Stimulated activated CD8-positive, alpha-beta memory T cell treated with anti-CD3 and anti-CD28 coated beads, Interleukin-15, amount 100 ng/mL, for 1 hour (primary cell): ENCODE measurements at regions not wholly inside any gene's neighbourhood (a gene's known extent, or its start where the extent isn't known, plus 50 kb on each side); places are given as distances from the start of the nearest gene placed in this dataset.

Experiments
- DNase-seq: peaks from one replicate; pipeline ENCODE4 v3.0.0-alpha.2; 2020; ENCODE audit warnings: low read depth

DNA sequence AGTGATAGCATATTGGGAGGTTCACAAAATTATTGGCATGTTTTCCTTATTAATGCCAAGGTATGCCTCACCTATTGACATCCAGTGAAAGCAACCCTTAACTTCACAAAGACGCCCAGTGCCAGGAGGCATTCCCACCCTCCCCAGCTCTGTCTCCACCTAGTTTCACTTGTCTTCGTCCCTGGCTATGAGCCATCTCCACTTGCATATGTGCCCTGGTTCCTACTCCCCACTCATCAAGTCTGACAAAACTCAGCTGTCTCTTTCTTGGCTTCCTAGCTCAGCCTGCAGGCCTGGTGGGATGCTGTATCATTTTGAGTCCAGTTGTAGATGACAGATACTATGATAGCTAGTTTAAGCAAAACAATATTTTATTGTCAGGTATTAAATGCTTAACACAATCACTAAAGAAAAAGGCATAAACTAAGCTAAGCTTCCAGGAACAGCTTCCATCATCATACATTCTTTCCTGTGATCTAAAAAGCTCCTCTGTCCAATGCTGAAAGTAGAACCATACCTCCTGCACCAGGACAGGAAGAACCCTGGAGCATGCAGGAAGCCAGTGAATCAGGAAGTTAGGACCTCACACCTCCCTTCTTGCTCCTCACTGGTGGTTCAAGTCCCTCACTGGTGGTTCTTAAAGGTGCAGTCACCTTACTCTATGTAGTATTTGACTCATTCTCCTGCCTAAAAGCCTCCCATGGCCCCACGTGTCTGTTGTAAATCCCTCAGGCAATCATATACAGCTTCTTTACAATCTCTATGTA lies 410.3 kb upstream of the RASGEF1B start:
- no peak for DNase-seq

DNA sequence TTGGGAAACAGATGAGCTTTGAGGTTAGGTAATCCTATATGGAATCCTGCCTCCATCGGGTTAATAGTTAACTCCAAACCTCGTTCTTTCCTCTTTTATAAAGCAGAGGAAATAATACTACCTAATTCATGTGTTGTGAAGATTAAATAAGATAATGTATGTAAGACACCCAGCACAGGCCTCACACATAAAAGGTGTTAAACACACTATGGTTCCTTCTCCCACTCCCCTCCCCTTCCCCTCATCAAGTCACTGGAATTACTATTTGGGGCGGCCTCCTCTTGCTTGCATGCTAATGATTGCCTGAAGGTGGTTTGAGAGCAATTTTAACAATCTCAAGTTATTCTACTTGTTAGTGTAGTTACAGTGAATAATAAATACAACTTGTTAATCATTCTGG lies 404.4 kb upstream of the RASGEF1B start:
- no peak for DNase-seq

DNA sequence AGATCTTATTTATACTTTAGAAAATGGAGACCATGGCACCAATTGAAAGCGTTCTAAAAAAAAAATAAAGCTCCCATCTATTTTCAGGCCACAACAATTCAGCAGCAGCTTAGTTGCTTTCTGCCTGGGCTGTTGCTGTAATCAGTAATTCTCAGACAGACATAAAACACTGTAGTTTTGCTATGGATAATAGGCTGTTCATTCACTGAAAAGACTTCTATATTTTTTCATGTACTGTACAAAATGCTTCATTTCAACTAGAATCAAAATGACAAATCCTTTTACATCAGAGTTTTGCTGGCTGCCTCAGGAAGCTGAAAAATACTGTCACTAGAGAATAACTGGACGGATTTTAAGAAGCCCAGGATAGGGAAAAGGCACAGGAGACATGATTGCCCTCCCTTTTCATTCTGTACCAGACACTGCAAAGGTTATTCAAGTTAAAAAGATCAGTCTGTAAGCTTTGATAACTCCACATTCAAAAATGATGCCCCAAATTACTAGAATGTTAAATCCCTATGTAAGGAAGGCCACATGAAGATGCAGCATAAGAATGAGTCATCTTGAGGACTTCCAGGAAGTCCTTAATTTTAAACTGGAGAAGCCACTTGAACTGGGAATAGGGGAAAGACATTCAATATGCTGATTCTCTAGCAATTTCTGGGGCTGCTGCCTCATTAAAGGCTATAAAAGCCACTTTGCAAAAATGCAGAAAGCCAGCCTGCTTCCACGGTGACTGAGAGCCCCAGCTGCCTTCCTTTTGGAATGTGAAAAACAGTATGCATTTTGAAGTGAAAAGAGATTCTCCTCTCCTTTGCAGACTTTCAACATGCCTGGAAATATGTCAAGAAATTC lies 403.2 kb upstream of the RASGEF1B start:
- no peak for DNase-seq

DNA sequence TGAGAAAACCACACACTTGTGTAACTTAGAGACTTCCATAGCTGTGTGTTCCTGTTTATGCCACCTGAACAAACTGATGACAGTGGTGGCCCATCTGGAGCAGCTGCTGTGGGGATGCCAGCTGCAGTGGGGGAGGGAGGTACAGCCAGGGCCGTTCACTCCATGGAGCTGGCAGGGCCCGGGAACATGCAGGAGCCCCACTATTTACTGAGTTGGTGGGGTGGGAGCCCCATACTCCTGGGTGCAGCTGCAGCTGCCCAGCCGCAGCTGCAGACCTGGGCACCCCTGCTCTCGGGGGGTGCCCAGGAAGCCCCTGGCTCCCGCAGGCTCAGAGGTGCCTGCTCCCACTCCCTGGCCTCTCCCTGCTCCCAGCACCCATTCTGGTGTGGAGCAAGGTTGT lies 398.6 kb upstream of the RASGEF1B start:
- no peak for DNase-seq

DNA sequence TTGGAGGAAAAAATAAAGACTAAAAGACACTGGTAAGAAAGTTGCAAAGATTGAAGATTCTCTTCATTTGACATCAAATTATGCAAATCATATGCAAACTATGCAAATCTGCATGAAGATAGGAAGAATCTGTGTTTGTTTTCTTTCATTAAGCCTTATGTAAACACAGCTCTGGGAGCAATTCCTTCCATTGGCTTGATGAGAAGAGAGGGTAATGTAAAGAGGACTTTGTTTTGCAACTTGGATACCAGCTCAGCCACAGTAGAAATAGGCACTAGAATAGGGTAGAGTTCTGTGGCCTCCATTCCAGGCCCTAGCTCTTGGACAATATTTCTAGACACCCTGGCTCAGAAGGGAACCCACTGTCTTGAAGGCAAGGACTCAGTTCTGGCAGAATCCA lies 388.4 kb upstream of the RASGEF1B start:
- DNase-seq = no peak

DNA sequence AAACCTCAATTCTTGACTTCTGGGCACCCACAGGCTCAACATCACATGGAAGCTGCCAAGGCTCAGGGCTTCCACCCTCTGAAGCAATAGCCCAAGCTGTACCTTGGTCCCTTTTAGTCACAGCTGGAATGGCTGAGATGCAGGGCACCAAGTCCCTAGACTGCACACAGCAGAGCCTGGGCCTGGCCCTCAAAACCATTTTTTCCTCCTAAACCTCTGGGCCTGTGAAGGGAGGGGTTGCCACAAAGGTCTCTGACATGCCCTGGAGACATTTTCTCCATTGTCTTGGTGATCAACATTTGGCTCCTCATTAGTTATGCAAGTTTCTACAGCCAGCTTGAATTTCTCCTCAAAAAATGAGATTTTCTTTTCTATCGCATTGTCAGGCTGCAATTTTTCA lies 382.7 kb upstream of the RASGEF1B start:
- no peak for DNase-seq

DNA sequence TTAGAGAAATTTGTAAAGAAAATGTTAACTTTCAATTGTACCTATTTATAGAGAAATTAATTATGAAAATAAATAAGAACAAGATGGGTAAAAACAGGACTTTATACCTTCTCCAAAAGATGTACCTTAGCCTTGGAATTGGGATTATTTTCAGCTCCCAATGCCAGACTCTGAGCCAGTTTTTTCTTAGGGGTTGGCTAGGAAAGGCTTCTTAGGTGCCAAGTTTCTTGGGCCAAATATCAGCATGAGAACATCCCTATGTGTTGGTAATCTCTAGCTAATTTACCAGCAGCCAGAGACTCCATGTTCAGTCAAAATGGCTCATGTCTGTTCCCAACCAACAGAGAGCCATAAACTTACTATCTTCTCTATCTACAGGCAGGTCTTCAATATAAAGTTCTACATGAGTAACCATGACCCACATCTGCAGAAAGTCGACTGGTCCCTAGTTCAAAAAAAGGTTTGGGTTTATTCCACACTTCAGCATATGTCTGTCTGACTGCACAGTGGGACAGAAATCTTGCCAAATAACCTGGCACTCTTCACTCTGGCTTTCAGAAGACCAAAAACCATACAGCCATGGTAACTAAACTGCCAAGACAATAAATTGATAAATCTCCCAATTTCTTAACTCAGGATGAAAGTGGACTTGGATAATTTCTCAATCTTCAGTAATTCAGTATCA lies 380.5 kb upstream of the RASGEF1B start:
- DNase-seq = no peak

DNA sequence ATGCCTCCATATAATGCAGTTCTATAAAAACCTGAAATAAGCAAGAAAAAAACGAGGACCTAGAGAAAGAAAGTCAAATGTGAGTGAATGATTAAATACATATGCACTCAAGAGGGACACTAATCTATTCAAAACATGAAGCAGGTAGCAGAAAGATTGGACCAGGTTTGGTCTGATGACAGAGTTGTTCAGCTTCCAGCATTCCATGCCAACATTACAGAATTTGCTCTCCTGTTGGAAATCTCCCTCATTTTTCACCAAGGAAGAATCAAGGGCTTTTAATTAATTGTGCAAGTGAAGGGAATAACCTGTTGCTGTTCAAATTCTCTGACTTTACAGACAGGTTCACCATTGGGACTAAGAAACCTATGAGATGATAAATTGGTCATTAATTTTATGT lies 379.0 kb upstream of the RASGEF1B start:
- DNase-seq = no peak

DNA sequence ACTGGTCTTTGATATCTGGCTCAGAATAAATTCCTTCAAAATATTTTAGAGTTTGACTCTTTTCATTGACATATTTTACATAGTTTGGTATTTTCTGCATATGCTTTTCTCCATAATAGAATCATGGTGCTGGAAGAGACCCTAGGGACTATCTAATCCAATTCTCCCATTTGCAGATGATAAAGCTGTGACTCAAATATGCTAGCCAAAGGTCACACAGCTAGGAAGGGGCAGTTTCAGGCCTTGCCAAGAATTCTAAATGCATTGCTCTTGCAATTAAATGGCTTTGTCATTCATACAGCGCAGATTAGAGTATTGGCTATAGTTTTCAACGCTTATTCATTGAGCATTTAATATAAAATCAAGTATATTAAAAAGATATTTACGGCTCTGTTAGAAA lies 374.1 kb upstream of the RASGEF1B start:
- no peak for DNase-seq

DNA sequence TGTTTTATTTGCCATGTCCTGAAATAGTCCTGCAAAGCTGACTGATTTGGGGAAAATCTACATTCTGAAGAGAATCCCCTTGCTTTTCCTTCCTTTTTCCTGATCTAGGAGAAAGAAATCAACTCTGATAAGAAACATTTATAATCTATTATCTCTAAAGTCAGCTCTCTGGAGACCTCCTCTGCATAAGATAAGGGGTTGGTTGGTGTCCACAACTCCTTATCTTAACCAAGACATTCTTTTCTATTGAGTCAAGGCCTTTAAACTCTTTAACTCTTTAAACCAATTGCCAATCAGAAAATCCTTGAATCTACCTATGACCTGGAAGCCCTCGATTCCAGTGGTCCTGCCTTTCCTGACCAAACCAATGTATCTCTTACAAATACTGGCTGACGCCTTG lies 373.6 kb upstream of the RASGEF1B start:
- no peak for DNase-seq

DNA sequence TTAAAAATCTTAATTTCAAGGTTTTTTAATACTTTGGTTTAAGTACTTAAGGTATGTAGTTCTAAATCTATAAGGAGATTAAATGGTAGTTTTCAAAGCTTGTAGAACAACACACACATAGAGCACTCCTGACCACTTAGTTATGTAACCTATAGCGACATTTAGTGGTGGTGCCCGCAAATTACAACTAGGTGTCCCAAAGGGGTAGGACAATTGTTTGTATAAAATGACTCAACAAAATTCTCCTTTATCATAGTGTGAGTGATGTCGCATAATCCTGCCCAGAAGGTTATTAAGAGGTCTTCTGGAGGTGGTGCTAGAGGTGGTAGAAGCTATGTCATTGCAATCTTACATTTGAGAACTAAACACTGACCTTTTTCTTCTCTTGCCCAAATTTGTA lies 373.0 kb upstream of the RASGEF1B start:
- DNase-seq = peak; percentile 59

DNA sequence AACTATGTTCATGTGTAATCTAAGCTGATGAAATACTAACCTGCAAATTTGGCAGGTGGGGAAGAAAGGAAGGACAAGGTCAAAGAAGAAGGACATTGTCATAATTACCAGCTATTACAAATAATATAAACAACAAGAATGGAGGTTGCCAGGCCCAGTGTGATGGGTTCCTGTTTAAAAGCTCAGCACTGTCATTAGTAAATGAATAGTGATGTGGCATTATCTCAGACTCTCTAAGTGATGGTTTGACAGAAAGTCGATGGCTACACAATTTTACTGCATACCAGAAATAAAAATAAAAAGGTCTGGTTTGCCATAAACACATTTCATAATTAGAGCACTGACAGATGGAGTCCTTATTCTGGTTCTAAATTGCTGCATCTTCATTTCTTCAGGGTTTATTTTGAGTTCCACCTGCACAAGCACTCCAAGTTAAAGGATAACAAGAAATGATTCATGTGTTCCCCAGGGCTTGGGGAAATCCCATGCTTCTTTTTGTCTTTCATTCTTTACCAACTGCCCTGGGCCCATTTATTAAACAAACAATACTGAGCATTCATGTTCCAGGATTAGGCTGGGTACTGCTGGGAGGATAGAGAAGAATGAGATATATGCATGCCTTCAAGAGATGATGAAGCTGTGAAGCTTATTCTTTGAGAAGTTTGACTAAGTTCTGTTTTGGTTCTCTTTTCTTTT lies 367.8 kb upstream of the RASGEF1B start:
- no peak for DNase-seq

DNA sequence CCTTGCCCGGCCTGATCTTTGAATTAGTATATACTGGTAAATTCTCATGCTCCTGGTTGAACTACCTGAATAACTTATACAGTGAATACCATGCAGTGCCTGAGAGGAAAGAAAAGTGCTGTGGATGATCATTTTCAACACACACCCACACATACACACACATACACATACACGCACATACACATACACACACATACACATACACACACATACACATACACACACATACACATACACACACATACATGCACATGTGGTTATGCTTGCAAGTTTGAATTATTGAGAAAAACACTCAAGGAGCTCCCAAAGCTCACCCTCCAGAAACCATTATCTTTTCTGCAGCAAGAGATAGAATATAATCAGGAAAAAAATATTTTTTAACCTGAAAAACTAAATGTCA lies 366.9 kb upstream of the RASGEF1B start:
- no peak for DNase-seq

DNA sequence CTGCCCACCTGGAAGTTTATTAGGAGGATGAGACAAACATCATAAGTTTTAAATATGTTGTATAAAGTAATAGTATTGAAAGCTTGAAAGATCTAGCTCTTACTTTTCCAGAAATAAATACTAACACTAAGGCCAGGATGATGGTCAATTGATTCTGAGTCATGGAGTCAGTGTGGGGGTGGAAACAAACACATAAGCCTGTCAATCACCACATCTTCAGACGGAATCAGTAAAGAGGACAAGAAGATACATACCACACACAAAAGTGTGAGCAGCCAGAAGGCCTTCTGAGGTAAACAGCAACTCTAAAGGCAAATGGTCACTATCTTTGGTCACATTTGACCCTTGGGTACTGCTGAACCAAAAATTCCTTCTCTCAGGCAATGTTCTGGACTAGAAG lies 365.0 kb upstream of the RASGEF1B start:
- DNase-seq = no peak

DNA sequence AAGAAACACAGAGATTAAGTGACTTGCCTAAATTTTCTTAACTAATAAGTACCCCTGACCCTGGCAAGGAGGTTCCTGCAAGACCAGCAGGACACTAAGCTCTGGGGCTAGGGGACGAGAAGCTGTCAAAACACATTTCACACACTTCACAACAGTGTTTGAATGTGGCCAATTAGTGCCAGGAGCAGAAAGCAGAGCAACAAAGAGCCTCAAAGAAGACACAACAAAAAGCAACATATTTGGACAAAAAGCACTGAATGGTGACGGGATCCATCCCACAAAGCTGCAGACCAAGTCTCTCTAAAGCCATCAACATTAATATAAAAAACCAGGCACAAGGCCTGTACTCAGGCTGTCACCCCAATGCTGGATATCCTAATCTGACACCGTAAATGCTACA lies 361.9 kb upstream of the RASGEF1B start:
- DNase-seq = no peak

DNA sequence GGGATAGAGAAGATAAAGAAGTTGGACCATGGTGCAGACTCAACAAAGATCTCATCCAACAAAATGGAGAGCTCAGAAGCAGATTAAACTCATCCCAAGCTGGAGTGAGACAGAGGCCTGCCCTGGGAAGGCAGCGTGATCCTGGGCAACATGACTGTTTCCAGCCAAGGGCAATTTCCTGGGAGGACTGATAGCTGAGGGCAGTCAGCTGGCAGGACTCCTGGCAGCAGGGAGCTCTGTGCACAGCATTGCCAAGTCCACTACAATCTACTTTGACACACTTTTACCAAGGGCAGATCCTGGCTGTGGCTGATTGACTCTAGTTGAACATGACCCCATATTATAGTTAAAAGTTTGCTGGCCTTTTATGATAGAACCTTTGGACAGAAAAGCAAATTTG lies 357.3 kb upstream of the RASGEF1B start:
- no peak for DNase-seq

DNA sequence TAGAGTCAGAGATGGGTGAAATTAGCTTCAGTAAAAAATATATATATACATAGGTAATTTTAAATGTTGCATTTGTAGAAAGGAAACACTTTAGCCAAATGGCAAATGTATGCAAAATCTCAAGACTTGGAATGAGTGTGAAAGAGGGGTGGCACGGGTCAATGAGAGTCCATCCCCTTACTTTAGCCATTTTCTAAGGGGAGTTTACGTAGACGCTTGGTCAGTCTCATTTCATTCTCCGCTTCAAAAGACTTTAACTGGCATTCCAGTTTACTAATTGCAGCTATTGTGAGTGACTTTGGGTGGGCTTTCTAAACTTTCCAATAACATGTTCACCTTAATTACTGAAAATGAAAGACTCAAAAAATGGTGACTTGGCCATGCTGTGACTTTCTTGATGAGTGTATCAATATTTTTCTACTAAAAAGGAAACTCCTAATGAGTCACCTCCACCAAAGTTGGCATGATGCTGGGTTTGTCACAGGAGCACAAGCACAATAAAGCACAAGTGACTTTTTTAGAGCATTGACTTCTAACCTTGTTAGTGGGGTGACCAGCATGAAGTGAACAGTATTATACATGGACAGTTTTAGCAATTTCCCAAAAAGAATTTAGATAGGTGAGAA lies 356.0 kb upstream of the RASGEF1B start:
- DNase-seq = no peak

DNA sequence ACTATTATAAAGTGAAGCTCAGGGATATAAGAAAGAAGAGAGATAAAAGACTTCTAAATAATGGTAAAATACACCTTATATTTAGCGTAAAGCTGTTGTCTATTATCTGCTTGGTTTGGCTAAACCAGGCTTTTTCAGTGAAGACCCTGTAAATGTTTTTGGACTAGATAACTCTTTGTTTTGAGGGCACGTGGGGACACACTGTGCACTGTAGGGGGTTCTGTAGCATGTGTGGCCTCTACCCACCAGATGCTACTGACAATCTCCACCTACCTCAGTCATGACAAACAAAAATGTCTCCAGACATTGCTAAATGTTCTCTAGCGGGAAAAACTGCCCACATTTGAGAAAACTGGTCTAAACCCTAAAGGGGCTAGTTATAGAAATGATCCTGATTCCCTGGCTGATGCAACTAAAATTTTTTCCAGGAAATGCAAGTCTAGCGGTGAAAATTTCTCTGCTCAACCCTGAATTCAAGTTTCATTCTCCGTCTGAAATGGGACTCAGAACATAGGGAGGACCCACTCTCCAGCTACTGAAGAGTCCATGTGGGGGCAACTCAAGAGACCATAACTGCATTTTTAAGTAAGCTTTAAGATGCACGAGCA lies 355.2 kb upstream of the RASGEF1B start:
- no peak for DNase-seq

DNA sequence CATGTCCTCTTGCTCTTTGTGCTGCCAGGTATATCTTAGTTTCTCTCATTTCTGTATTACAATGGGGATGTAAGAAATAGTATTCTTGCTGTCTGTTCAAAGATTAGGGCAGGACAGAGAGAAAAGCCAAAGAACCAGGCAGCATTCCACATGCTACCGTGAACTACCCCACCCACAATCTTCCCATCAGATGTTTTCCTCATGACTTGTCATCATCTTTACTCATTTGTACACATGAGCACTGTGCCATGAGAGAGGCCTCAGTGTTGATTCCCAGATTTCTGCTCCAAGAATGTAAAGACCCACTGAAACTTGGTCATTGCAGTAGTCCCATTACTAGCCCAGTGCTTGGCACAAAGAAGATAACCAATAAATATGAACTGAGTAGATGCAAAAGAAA lies 354.6 kb upstream of the RASGEF1B start:
- no peak for DNase-seq

DNA sequence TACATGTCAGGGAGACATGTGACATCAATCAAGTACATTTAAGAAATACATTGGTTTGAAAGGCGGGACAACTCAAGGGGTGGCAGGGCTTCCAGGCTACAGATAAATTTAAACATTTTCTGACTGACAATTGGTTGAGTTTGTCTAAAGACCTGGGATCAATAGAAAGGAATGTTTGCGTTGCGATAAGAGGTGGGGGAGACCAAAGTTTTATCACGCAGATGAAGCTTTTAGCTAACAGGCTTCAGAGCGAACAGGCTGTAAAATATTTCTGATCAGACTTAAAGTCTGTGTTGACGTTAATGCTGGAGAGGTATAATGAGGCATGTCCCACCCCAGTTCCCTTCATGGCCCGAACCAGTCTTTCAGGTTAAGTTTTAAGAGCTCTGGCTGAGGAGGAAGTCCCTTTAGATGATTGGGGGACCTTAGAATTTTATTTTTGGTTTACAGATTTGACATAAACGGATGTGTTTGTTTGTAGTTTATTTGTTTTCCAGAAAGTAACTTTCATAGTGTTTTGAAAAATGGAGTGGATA lies 346.7 kb upstream of the RASGEF1B start:
- DNase-seq = no peak
